Peyer's patch (tissue), 4 donors: ENCODE measurements at regions not wholly inside any gene's neighbourhood (a gene's known extent, or its start where the extent isn't known, plus 50 kb on each side); places are given as distances from the start of the nearest gene placed in this dataset.

Experiments used
- DNase-seq, 3 donors: peaks; one replicate each; pipeline ENCODE4 v3.0.0-alpha.2; 2017 to 2019
- H3K27ac ChIP-seq, 4 donors: fragments of 200-600 bp; sonication (generic); one replicate each; pipeline ENCODE4 v1.5.1; 2016 to 2019
- H3K27me3 ChIP-seq, 2 donors: fragments of 200-600 bp; sonication (generic); one replicate each; pipeline ENCODE4 v1.5.1; 2019
- H3K36me3 ChIP-seq, 3 donors: fragments of 200-600 bp; sonication (generic); one replicate each; pipeline ENCODE4 v1.5.1; 2016 to 2019
- H3K4me1 ChIP-seq, 4 donors: fragments of 200-600 bp; sonication (generic); one replicate each; pipeline ENCODE4 v1.5.1; 2016 to 2019
- H3K4me3 ChIP-seq, 4 donors: fragments of 200-600 bp; sonication (generic); 1 replicate in 3 of 4; 2 replicates in 1 of 4; pipeline ENCODE4 v1.5.1; 2016 to 2019; ENCODE audit warnings: mild to moderate bottlenecking in 1 of 4
- H3K9me3 ChIP-seq, 4 donors: fragments of 200-600 bp; sonication (generic); one replicate each; pipeline ENCODE4 v1.5.1; 2016 to 2019; ENCODE audit warnings: mild to moderate bottlenecking in 1 of 4
- CTCF ChIP-seq, 6 experiments: fragments of 450-650 bp in 4 of 6; fragments of 200-600 bp in 2 of 6; sonication (generic) in 1 of 6; IDR thresholded peaks; one replicate each; pipeline ENCODE4 v1.5.1; 2017 to 2019; ENCODE audit warnings: antibody characterized with exemption in 6 of 6, mild to moderate bottlenecking in 3 of 6, moderate library complexity in 1 of 6
- POLR2A ChIP-seq, 2 donors: fragments of 450-650 bp; IDR thresholded peaks; one replicate each; pipeline ENCODE4 v1.5.1; 2017; ENCODE audit warnings: antibody characterized with exemption in 2 of 2, mild to moderate bottlenecking in 2 of 2, moderate library complexity in 2 of 2

GRCh38 chr13:83752141-83752540 is 130.1 kb downstream of the SLITRK1 start:
- H3K4me1 ChIP-seq = no peaks in the 10 kb centered on the region
- no peak for DNase-seq
- no peak for TF ChIP-seq POLR2A (IDR thresholded peaks at IDR 0.05)
- TF ChIP-seq CTCF (IDR thresholded peaks at IDR 0.05) = no peak
- peaks cover 0 to 5% (median 0%) of the 10 kb centered on the region in 4 donors for H3K9me3 ChIP-seq
- H3K27me3 ChIP-seq = no peaks in the 10 kb centered on the region
- H3K27ac ChIP-seq = no peak overlapping the region
- H3K36me3 ChIP-seq = no peaks in the 10 kb centered on the region
- H3K4me3 ChIP-seq = no peak overlapping the region

- Histone ChIP-seq H3K9me3 (no peaks in the 10 kb centered on the region), H3K36me3 (no peaks in the 10 kb centered on the region), H3K4me3 (no peak overlapping the region), H3K4me1 (no peaks in the 10 kb centered on the region), H3K27ac (no peak overlapping the region), H3K27me3 (no peaks in the 10 kb centered on the region)
- DNase-seq = no peak
- no peak for TF ChIP-seq POLR2A (IDR thresholded peaks at IDR 0.05)
- no peak for TF ChIP-seq CTCF (IDR thresholded peaks at IDR 0.05)
Observed at GRCh38 chr13:83740622-83741021, 141.7 kb downstream of the SLITRK1 start.

GRCh38 chr13:83738407-83738806 is 143.9 kb downstream of the SLITRK1 start:
- Histone ChIP-seq H3K9me3 (no peaks in the 10 kb centered on the region), H3K27me3 (no peaks in the 10 kb centered on the region), H3K36me3 (no peaks in the 10 kb centered on the region), H3K4me1 (no peaks in the 10 kb centered on the region), H3K4me3 (no peak overlapping the region), H3K27ac (no peak overlapping the region)
- DNase-seq = no peak
- TF ChIP-seq CTCF (IDR thresholded peaks at IDR 0.05) = no peak
- TF ChIP-seq POLR2A (IDR thresholded peaks at IDR 0.05) = no peak

- Histone ChIP-seq H3K4me1 (no peaks in the 10 kb centered on the region), H3K36me3 (no peaks in the 10 kb centered on the region), H3K9me3 (no peaks in the 10 kb centered on the region), H3K27ac (no peak overlapping the region), H3K27me3 (no peaks in the 10 kb centered on the region), H3K4me3 (no peak overlapping the region)
- TF ChIP-seq POLR2A (IDR thresholded peaks at IDR 0.05) (no peak), CTCF (IDR thresholded peaks at IDR 0.05) (no peak)
- DNase-seq = no peak
Observed at GRCh38 chr13:83733293-83733692, 149.0 kb downstream of the SLITRK1 start.

GRCh38 chr13:83732755-83733154 is 149.5 kb downstream of the SLITRK1 start:
- H3K4me1 ChIP-seq = no peaks in the 10 kb centered on the region
- no peak overlapping the region for H3K4me3 ChIP-seq
- H3K36me3 ChIP-seq = no peaks in the 10 kb centered on the region
- TF ChIP-seq POLR2A (IDR thresholded peaks at IDR 0.05) (no peak), CTCF (IDR thresholded peaks at IDR 0.05) (no peak)
- no peaks in the 10 kb centered on the region for H3K9me3 ChIP-seq
- DNase-seq = no peak
- no peak overlapping the region for H3K27ac ChIP-seq
- no peaks in the 10 kb centered on the region for H3K27me3 ChIP-seq

- no peaks in the 10 kb centered on the region for H3K27me3 ChIP-seq
- DNase-seq = no peak
- H3K4me1 ChIP-seq = no peaks in the 10 kb centered on the region
- H3K9me3 ChIP-seq = no peaks in the 10 kb centered on the region
- H3K4me3 ChIP-seq = no peak overlapping the region
- H3K36me3 ChIP-seq = no peaks in the 10 kb centered on the region
- TF ChIP-seq POLR2A (IDR thresholded peaks at IDR 0.05) = no peak
- no peak for TF ChIP-seq CTCF (IDR thresholded peaks at IDR 0.05)
- no peak overlapping the region for H3K27ac ChIP-seq
Observed at GRCh38 chr13:83731113-83731512, 151.2 kb downstream of the SLITRK1 start.
